H1 (cell line): ENCODE measurements at regions not wholly inside any gene's neighbourhood (a gene's known extent, or its start where the extent isn't known, plus 50 kb on each side); places are given as distances from the start of the nearest gene placed in this dataset.

Experiments
- CTCF ChIA-PET: fragments of 300-600 bp; sonication (Branson Sonifier 250); formaldehyde crosslinking; loops from one replicate; lab custom pipeline; 2021; ENCODE audit not compliant: partially characterized antibody; lab: Charles Lee
- POLR2A ChIA-PET: fragments of 300-600 bp; sonication (Branson Sonifier 250); formaldehyde crosslinking; loops from one replicate; lab custom pipeline; 2021; ENCODE audit warnings: inconsistent platforms; ENCODE audit not compliant: partially characterized antibody; lab: Charles Lee
- DNase-seq, 2 experiments: peaks; one replicate each; pipeline versions ENCODE4 v3.0.0 to v3.0.0-alpha.2; 2010 to 2022; ENCODE audit warnings: low spot score in 2 of 2, low read depth in 1 of 2, mixed read lengths in 1 of 2
- FAIRE-seq: peaks from 2 replicates; lab custom pipeline; 2011; peaks lifted over from hg19 to GRCh38; lab: Jason Lieb, UNC
- H2AFZ ChIP-seq: 2 replicates; pipeline ENCODE4 v1.8.1; 2012; ENCODE audit warnings: low read length, inconsistent platforms
- H2AK5ac ChIP-seq: 2 replicates; pipeline ENCODE4 v1.6.1; 2013; ENCODE audit warnings: low read depth, low read length
- H2BK120ac ChIP-seq: replicated peaks from 2 replicates; pipeline ENCODE3; 2013; ENCODE audit warnings: low read depth, low read length, inconsistent platforms
- H2BK12ac ChIP-seq: 2 replicates; pipeline ENCODE4 v1.6.1; 2013; ENCODE audit warnings: low read depth, low read length
- H2BK15ac ChIP-seq: 2 replicates; pipeline ENCODE4 v1.6.1; 2013; ENCODE audit warnings: low read length
- H2BK20ac ChIP-seq: 2 replicates; pipeline ENCODE4 v1.6.1; 2013; ENCODE audit warnings: low read length
- H2BK5ac ChIP-seq: 2 replicates; pipeline ENCODE4 v1.6.1; 2013; ENCODE audit warnings: low read depth, low read length
- H3K14ac ChIP-seq: 2 replicates; pipeline ENCODE4 v1.6.1; 2013; ENCODE audit warnings: inconsistent platforms; ENCODE audit not compliant: insufficient read length
- H3K18ac ChIP-seq: 2 replicates; pipeline ENCODE4 v1.6.1; 2013; ENCODE audit warnings: low read length; ENCODE audit errors: extremely low read depth
- H3K23ac ChIP-seq: 2 replicates; pipeline ENCODE4 v1.6.1; 2013; ENCODE audit warnings: inconsistent platforms; ENCODE audit not compliant: insufficient read length
- H3K23me2 ChIP-seq: 2 replicates; pipeline ENCODE4 v1.6.1; 2013; ENCODE audit warnings: low read depth, low read length
- H3K27ac ChIP-seq: 2 replicates; pipeline ENCODE4 v1.6.1; 2011; ENCODE audit warnings: low read depth, low read length, inconsistent platforms
- H3K27me3 ChIP-seq, 4 experiments: replicated peaks in 1 of 4; 1 replicate in 1 of 4; 2 replicates in 3 of 4; pipeline versions ENCODE4 v1.6.1 to v1.8.1; 2011 to 2013; ENCODE audit warnings: low read length in 3 of 4, mild to moderate bottlenecking in 3 of 4, inconsistent platforms in 2 of 4, mixed read lengths in 2 of 4, moderate library complexity in 1 of 4; ENCODE audit not compliant: control insufficient read depth in 3 of 4, insufficient read depth in 3 of 4; ENCODE audit errors: extremely low read depth in 1 of 4
- H3K36me3 ChIP-seq, 4 experiments: 2 replicates each; pipeline versions ENCODE4 v1.6.1 to v1.8.1; 2011 to 2013; ENCODE audit warnings: mild to moderate bottlenecking in 4 of 4, low read length in 3 of 4, moderate library complexity in 2 of 4, control low read depth in 1 of 4, inconsistent platforms in 1 of 4; ENCODE audit not compliant: insufficient read depth in 4 of 4, control insufficient read depth in 2 of 4
- H3K4ac ChIP-seq: replicated peaks from 2 replicates; pipeline ENCODE3; 2013; ENCODE audit warnings: low read length, low read depth, mixed read lengths, inconsistent platforms; ENCODE audit not compliant: insufficient read length
- H3K4me1 ChIP-seq, 4 experiments: replicated peaks in 1 of 4; 1 replicate in 1 of 4; 2 replicates in 3 of 4; pipeline versions ENCODE4 v1.6.1 to v1.8.1; 2011 to 2013; ENCODE audit warnings: low read length in 3 of 4, inconsistent platforms in 2 of 4, mixed read lengths in 1 of 4; ENCODE audit not compliant: insufficient read depth in 4 of 4, control insufficient read depth in 3 of 4
- H3K4me2 ChIP-seq, 2 experiments: 2 replicates each; pipeline versions ENCODE4 v1.6.1 to v1.8.1; 2011 to 2013; ENCODE audit warnings: low read depth in 2 of 2, low read length in 2 of 2, control low read depth in 1 of 2, inconsistent platforms in 1 of 2, mild to moderate bottlenecking in 1 of 2; ENCODE audit not compliant: insufficient read depth in 1 of 2
- H3K4me3 ChIP-seq, 4 experiments: fragments of 200-600, 300-600 bp in 1 of 4; sonication (generic), shearing (Covaris generic), sonication (Bioruptor Twin) in 1 of 4; 2 replicates each; pipeline versions ENCODE4 v1.5.1 to v1.8.1; 2011 to 2016; ENCODE audit warnings: low read length in 4 of 4, low read depth in 3 of 4, control low read depth in 2 of 4, inconsistent platforms in 2 of 4, mild to moderate bottlenecking in 2 of 4, mixed read lengths in 1 of 4, moderate library complexity in 1 of 4; ENCODE audit not compliant: insufficient read depth in 2 of 4; ENCODE audit errors: extremely low read depth in 1 of 4
- H3K56ac ChIP-seq: replicated peaks from 2 replicates; pipeline ENCODE3; 2013; ENCODE audit warnings: low read depth, mild to moderate bottlenecking, mixed read lengths, low read length, inconsistent platforms; ENCODE audit not compliant: insufficient read length
- H3K79me1 ChIP-seq: 2 replicates; pipeline ENCODE4 v1.6.1; 2013; ENCODE audit warnings: low read depth, low read length, control low read depth
- H3K79me2 ChIP-seq, 2 experiments: 2 replicates each; pipeline versions ENCODE4 v1.6.1 to v1.8.1; 2012 to 2013; ENCODE audit warnings: low read length in 2 of 2, mild to moderate bottlenecking in 2 of 2, inconsistent platforms in 1 of 2; ENCODE audit not compliant: insufficient read depth in 2 of 2, control insufficient read depth in 1 of 2
- H3K9ac ChIP-seq, 4 experiments: replicated peaks in 1 of 4; 1 replicate in 1 of 4; 2 replicates in 3 of 4; pipeline versions ENCODE4 v1.6.1 to v1.8.1; 2011 to 2013; ENCODE audit warnings: low read depth in 3 of 4, low read length in 3 of 4, control low read depth in 2 of 4, mild to moderate bottlenecking in 2 of 4, moderate library complexity in 2 of 4, inconsistent platforms in 1 of 4; ENCODE audit errors: extremely low read depth in 1 of 4
- H3K9me3 ChIP-seq, 2 experiments: 2 replicates each; pipeline versions ENCODE4 v1.6.1 to v1.8.1; 2012 to 2013; ENCODE audit warnings: mild to moderate bottlenecking in 2 of 2, moderate library complexity in 2 of 2, control low read depth in 1 of 2, inconsistent platforms in 1 of 2, low read depth in 1 of 2, low read length in 1 of 2, mixed read lengths in 1 of 2; ENCODE audit not compliant: insufficient read depth in 2 of 2
- H4K20me1 ChIP-seq, 2 experiments: replicated peaks in 1 of 2; 2 replicates each; pipeline versions ENCODE3 to v1.8.1; 2011 to 2013; ENCODE audit warnings: inconsistent platforms in 2 of 2, low read length in 2 of 2, mild to moderate bottlenecking in 1 of 2; ENCODE audit not compliant: insufficient read depth in 2 of 2, control insufficient read depth in 1 of 2
- H4K5ac ChIP-seq: 2 replicates; pipeline ENCODE4 v1.6.1; 2013; ENCODE audit warnings: low read length, low read depth, mixed read lengths, inconsistent platforms; ENCODE audit not compliant: insufficient read length
- H4K8ac ChIP-seq: 2 replicates; pipeline ENCODE4 v1.8.0; 2013; ENCODE audit warnings: mild to moderate bottlenecking, moderate library complexity, low read length, inconsistent platforms; ENCODE audit not compliant: insufficient read depth; ENCODE audit errors: extremely low read depth
- H4K91ac ChIP-seq: replicated peaks from 2 replicates; pipeline ENCODE3; 2013; ENCODE audit warnings: low read length, mixed read lengths, inconsistent platforms; ENCODE audit not compliant: insufficient read length
- POLR2AphosphoS5 ChIP-seq: IDR thresholded peaks from 2 replicates; pipeline ENCODE4 v1.6.1; 2011; ENCODE audit warnings: low read depth, low read length
- RXRA ChIP-seq: IDR thresholded peaks from 2 replicates; pipeline ENCODE4 v1.6.1; 2011; ENCODE audit warnings: low read depth, mild to moderate bottlenecking, low read length, moderate library complexity; ENCODE audit not compliant: insufficient read depth
- WGBS, 2 experiments: shearing (Covaris generic) in 1 of 2; methylation state at CpG; one replicate each; pipeline versions ENCODE4 v1.1.6 to v1.1.7; 2013 to 2015; ENCODE audit warnings: low lambda C conversion rate in 2 of 2, mixed read lengths in 2 of 2, inconsistent platforms in 1 of 2, low coverage in 1 of 2, missing lambda C conversion rate in 1 of 2; ENCODE audit not compliant: insufficient replicate concordance in 2 of 2, insufficient coverage in 1 of 2, insufficient read length in 1 of 2; ENCODE audit errors: extremely low coverage in 1 of 2, missing lambda C conversion rate in 1 of 2; 5-methylcytosine and 5-hydroxymethylcytosine counted together

- Histone ChIP-seq H3K9me3 (no peaks in the 10 kb centered on the region; a peak in 1 of 4 replicates), H4K20me1 (no peaks in the 10 kb centered on the region), H4K8ac (no peak overlapping the region), H3K23me2 (no peaks in the 10 kb centered on the region; the same call in 1 of the 2 replicates), H3K4me1 (peaks cover 7 to 27% (median 21%) of the 10 kb centered on the region in 4 experiments), H2AFZ (no peak overlapping the region), H3K14ac (no peak overlapping the region), H3K36me3 (peaks cover 0 to 25% (median 0%) of the 10 kb centered on the region in 4 experiments; a peak in 2 of 8 replicates), H3K18ac (peak overlapping the region; percentile 100), H2BK15ac (no peak overlapping the region), H3K79me1 (no peaks in the 10 kb centered on the region), H3K9ac (peak overlapping the region in 1 of 4 experiments; percentile 18; a peak in 1 of 7 replicates), H3K56ac (peak overlapping the region; percentile 83), H3K4me3 (no peak overlapping the region), H3K27me3 (no peaks in the 10 kb centered on the region), H3K4me2 (peak overlapping the region in 1 of 2 experiments; percentile 21; a peak in 1 of 4 replicates), H3K23ac (no peak overlapping the region), H3K27ac (peak overlapping the region; percentile 57), H2BK5ac (peak overlapping the region; percentile 98), H3K79me2 (peaks cover 0 to 9% of the 10 kb centered on the region in 2 experiments; a peak in 1 of 4 replicates), H3K4ac (peak overlapping the region; percentile 73), H2AK5ac (peak overlapping the region; percentile 99), H2BK120ac (peak overlapping the region; percentile 98), H2BK20ac (peak overlapping the region; percentile 100), H4K91ac (peak overlapping the region; percentile 82), H4K5ac (peak overlapping the region; percentile 93), H2BK12ac (peak overlapping the region; percentile 98)
- WGBS, 2 experiments: 76% methylated on average over 4 of the region's 4 CpGs; no CpG with 5 or more reads in 1 of the 2 experiments
- ChIA-PET POLR2A (interaction anchor here (1.0 to 5.3 kb wide), 11 partner anchors 10 to 254 kb away, joined by 3 to 41 read pairs (median 7); partner anchors contain the start of genes LRIG2 and SLC16A1), CTCF (interaction anchor here (0.6 to 3.2 kb wide), 14 partner anchors 11 to 1653 kb away, joined by 3 to 16 read pairs (median 4); partner anchors contain the start of gene PPM1J)
- FAIRE-seq: no peak
- TF ChIP-seq RXRA (no peak), POLR2AphosphoS5 (peak; percentile 23; the same call in 1 of the 2 replicates)
- DNase-seq: no peak
Observed at GRCh38 chr1:112818990-112819689, 104.0 kb upstream of the PPM1J start.
